ENCODE measurements at regions not wholly inside any gene's neighbourhood (a gene's known extent, or its start where the extent isn't known, plus 50 kb on each side); places are given as distances from the start of the nearest gene placed in this dataset.

DNA sequence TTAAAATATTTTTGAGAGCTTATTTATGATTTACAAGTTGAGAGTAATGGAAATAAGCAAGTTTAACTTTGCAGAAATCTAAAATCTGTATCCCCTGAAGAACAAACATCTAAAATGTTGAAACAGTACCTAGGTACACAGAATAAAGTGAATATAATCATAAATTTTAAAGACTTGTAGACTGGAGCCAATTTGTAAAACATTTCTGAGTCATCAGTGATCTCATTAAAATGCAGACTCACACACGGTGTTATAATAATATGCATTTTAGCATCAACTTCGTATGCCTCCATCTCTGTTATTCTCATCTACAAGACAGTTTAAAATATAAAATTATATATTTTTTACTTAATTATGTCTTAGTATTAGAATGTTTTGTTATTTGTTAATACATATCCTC lies 399.5 kb upstream of the GOLIM4 start:
- Histone ChIP-seq H3K9me3 (no peaks in the 10 kb centered on the region), H3K9me2 (no peaks in the 10 kb centered on the region), H3K36me3 (replicated peaks in 1 of 2; ENCODE audit: control insufficient read depth in 1 of 2, insufficient read depth in 2 of 2, low read length in 1 of 2) (no peaks in the 10 kb centered on the region), H3K27ac (ENCODE audit: low read depth in 2 of 2, low read length in 1 of 2) (no peak overlapping the region), H4K20me1 (ENCODE audit: insufficient read depth) (no peaks in the 10 kb centered on the region), H3K4me2 (no peak overlapping the region), H3K4me1 (ENCODE audit: control insufficient read depth in 1 of 2, insufficient read depth in 2 of 2, low read depth in 1 of 2, low read length in 1 of 2) (no peaks in the 10 kb centered on the region), H3K79me2 (ENCODE audit: insufficient read depth) (no peaks in the 10 kb centered on the region), H3F3A (replicated peaks; ENCODE audit: insufficient read depth) (no peaks in the 10 kb centered on the region), H3K27me3 (ENCODE audit: insufficient read depth) (no peaks in the 10 kb centered on the region), H3K9ac (no peak overlapping the region), H3K4me3 (ENCODE audit: low read depth in 2 of 2, low read length in 1 of 2) (no peak overlapping the region), H2AFZ (ENCODE audit: low read depth) (no peak overlapping the region)
- TF ChIP-seq NFIC (IDR thresholded peaks at IDR 0.05; ENCODE audit: borderline replicate concordance): no peak
- no peak for TF ChIP-seq REST (IDR thresholded peaks at IDR 0.05; ENCODE audit: low read depth, low read length)
- TF ChIP-seq MAX (IDR thresholded peaks at IDR 0.05; ENCODE audit: low read depth): no peak
- TF ChIP-seq RFX5 (IDR thresholded peaks at IDR 0.05; ENCODE audit: low read length): no peak
- no peak for TF ChIP-seq SIN3A (IDR thresholded peaks at IDR 0.05; ENCODE audit: borderline replicate concordance, low read depth, low read length)
- no peak for TF ChIP-seq TCF12 (IDR thresholded peaks at IDR 0.05)
- TF ChIP-seq JUND (IDR thresholded peaks at IDR 0.05): no peak
- TF ChIP-seq ZBTB33 (IDR thresholded peaks at IDR 0.05; ENCODE audit: borderline replicate concordance, low read depth): no peak
- POLR2A ChIA-PET: no interaction called here
- CTCF ChIA-PET: interaction anchor here (0.8 to 1.6 kb wide), 3 partner anchors 9 to 16 kb away, joined by 3 to 7 read pairs (median 4); no protein-coding TSS in a partner anchor
- DNase-seq: no peak
- 39% methylated on average over 2 of the region's 2 CpGs for WGBS (ENCODE audit: low lambda C conversion rate)

- Histone ChIP-seq H3K9ac (no peak overlapping the region), H2AFZ (ENCODE audit: low read depth) (no peak overlapping the region), H3K4me1 (ENCODE audit: control insufficient read depth in 1 of 2, insufficient read depth in 2 of 2, low read depth in 1 of 2, low read length in 1 of 2) (no peaks in the 10 kb centered on the region), H3F3A (replicated peaks; ENCODE audit: insufficient read depth) (no peaks in the 10 kb centered on the region), H3K9me2 (no peaks in the 10 kb centered on the region), H4K20me1 (ENCODE audit: insufficient read depth) (no peaks in the 10 kb centered on the region), H3K4me3 (ENCODE audit: low read depth in 2 of 2, low read length in 1 of 2) (no peak overlapping the region), H3K27ac (ENCODE audit: low read depth in 2 of 2, low read length in 1 of 2) (no peak overlapping the region), H3K27me3 (ENCODE audit: insufficient read depth) (no peaks in the 10 kb centered on the region), H3K79me2 (ENCODE audit: insufficient read depth) (no peaks in the 10 kb centered on the region), H3K9me3 (no peaks in the 10 kb centered on the region), H3K4me2 (no peak overlapping the region), H3K36me3 (replicated peaks in 1 of 2; ENCODE audit: control insufficient read depth in 1 of 2, insufficient read depth in 2 of 2, low read length in 1 of 2) (no peaks in the 10 kb centered on the region)
- ChIA-PET CTCF (interaction anchor here (0.6 to 1.5 kb wide), 2 partner anchors 10 to 18 kb away, joined by 3 to 7 read pairs; no protein-coding TSS in a partner anchor), POLR2A (no interaction called here)
- no peak for DNase-seq
- TF ChIP-seq PBX3 (IDR thresholded peaks at IDR 0.05) (no peak), FOSL2 (IDR thresholded peaks at IDR 0.05; ENCODE audit: borderline replicate concordance, low read depth) (no peak), ELF1 (IDR thresholded peaks at IDR 0.05) (no peak), FOXJ3 (CRISPR knock-in tag; IDR thresholded peaks at IDR 0.05) (no peak), EZH2phosphoT487 (IDR thresholded peaks at IDR 0.05; ENCODE audit: borderline replicate concordance, low read depth) (no peak), USF2 (IDR thresholded peaks at IDR 0.05; ENCODE audit: borderline replicate concordance, low read depth, low read length) (no peak)
- TF ChIP-seq, protein P1, sequence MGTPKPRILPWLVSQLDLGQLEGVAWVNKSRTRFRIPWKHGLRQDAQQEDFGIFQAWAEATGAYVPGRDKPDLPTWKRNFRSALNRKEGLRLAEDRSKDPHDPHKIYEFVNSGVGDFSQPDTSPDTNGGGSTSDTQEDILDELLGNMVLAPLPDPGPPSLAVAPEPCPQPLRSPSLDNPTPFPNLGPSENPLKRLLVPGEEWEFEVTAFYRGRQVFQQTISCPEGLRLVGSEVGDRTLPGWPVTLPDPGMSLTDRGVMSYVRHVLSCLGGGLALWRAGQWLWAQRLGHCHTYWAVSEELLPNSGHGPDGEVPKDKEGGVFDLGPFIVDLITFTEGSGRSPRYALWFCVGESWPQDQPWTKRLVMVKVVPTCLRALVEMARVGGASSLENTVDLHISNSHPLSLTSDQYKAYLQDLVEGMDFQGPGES (IDR thresholded peaks at IDR 0.05; ENCODE audit: low read depth, low read length): no peak
- TF ChIP-seq, protein P2, sequence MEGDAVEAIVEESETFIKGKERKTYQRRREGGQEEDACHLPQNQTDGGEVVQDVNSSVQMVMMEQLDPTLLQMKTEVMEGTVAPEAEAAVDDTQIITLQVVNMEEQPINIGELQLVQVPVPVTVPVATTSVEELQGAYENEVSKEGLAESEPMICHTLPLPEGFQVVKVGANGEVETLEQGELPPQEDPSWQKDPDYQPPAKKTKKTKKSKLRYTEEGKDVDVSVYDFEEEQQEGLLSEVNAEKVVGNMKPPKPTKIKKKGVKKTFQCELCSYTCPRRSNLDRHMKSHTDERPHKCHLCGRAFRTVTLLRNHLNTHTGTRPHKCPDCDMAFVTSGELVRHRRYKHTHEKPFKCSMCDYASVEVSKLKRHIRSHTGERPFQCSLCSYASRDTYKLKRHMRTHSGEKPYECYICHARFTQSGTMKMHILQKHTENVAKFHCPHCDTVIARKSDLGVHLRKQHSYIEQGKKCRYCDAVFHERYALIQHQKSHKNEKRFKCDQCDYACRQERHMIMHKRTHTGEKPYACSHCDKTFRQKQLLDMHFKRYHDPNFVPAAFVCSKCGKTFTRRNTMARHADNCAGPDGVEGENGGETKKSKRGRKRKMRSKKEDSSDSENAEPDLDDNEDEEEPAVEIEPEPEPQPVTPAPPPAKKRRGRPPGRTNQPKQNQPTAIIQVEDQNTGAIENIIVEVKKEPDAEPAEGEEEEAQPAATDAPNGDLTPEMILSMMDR (IDR thresholded peaks at IDR 0.05): no peak
Measured at GRCh38 chr3:168493412-168494205, 397.9 kb upstream of the GOLIM4 start.

Measured in SK-N-SH (cell line).